HG03460 (cell line): ENCODE measurements at regions not wholly inside any gene's neighbourhood (a gene's known extent, or its start where the extent isn't known, plus 50 kb on each side); places are given as distances from the start of the nearest gene placed in this dataset.
"Not testable (repeated sequence)": the region's sequence is repeated elsewhere in the genome, so short reads cannot be mapped to it uniquely, and the experiment has no call there.

Source experiments
- ATAC-seq: cut with Tn5 transposase; IDR thresholded peaks from one replicate; pipeline ENCODE4 v1.9.1; 2021; ENCODE audit not compliant: unreplicated experiment

DNA sequence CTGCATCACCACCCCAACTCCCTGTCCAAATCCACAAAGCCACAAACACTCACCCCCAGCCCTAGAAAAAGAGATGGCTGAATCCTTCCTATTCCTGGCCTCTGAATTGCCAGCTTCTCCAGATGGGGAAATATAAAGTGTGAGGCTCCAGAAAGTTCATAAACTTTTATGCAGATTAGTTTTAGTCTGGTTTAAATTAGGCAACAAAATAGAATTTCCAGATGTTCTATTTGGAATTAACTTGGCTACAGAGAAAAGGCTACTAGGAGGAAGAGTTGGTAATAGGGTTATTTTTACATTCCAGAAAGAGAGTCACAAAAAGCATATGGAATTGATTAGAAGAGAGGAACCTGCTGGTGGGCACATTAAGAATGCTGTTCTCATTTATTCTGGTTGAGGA, 56.0 kb downstream of the EN1 start:
- no peak for ATAC-seq

DNA sequence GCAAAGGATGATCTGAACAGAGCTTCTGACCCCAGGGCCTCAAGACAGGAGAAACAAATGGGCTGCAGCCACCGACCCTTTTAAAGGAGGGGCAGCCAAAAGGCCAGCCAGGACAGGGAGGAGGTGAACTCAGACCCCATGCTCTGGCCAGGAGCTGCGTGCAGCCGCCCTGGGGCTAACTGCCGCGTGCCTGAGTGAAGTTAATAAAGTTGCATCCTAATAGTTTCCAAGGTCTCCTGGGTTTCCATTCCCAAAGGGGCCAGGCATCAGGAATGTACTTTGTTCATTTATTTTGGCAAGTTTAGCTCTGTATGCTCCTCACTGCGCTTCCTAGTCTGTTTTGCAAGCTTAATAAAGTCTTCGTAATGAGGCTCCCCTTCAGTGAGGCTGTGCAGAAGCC, 60.7 kb downstream of the EN1 start:
- ATAC-seq, result no peak

DNA sequence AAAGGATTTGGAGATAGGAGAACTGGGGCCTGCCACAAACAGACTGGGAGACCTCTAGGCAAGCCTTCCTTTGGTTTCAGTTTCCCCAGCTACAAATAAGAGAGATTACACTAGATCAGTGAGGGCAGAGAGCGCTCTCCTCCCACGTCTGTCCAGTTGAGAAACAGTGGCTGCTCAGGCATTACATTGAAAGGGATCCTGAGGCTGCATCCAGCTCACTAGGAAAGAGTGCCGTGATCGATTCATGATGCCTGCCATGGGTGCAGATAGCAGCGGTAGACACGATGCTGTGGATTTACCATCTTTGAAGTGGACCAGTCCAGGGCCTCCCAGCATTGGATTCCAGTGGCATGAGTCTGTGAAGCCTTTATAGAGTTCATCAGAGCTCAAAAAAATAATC, 62.6 kb downstream of the EN1 start:
- no peak for ATAC-seq

DNA sequence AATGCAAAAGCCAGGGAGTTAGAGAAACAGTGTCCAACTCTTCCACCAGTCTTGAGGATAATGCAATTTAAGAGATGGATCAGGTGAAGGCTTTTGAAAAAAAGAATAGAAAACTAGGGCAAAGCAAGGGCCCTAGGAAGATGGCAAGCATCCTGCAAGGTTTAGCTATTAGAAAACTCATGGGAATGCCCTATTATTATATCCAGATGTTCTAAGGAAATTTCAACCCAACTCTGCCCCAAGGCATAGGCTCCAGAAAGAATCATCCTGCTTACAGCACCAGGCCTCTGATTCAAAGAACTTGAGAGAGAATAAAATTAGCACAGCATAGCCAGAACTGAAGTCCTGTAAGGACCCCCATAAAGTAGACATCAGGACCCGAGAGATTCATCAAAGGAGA, 68.1 kb downstream of the EN1 start:
- no peak for ATAC-seq

DNA sequence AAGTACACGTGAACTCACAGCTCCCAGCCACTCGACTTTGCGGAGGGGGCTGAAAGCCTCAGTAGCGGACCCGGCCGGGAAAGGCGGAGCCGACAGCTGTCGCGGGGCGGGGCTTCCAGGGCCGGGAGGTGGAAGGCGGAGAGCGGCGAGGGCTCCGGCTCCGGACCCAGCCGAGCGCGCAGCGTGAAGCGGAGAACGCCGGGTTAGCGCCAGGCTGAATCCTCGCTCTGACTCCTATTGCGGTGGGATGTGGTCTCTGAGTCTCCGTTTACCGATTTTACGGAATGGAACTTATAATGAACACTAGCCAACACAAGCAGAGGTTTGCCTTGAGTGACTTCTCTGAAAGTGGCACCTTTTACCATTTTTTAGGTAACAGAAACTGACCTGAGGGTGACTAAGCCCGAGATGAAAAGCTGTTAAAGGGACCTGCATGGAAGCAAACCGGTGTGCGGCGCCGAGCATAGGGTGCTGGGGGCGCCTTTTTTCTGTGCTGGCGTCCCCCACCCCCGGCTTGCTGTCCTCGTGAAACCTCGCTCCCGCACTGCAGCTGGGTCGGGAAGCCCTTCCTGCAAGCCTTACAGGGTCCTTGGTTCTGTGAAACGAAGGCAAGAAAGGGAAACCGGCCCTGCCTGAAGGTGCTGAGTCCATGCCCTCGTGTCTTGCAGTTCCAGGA, 72.9 kb downstream of the EN1 start:
- no peak for ATAC-seq

DNA sequence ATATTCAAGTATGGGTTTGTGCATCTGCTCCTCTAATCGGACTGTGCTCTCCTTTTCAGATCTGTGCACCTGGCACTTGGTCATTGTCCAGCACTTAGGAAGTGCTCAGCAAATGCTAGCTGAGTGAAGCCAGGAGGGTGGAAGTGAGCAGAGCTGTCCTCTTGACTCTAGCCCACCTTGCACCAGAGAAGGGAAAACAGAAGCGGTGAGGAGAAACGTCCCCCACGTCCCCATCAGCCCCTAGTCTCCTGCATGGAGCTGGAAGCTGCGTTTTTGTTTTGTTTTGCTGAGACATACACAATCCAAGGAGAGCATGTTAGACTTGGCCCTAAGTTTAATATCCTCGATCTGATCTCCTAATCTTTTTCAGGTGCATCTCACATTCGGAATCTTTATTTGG, 73.6 kb downstream of the EN1 start:
- no peak for ATAC-seq

DNA sequence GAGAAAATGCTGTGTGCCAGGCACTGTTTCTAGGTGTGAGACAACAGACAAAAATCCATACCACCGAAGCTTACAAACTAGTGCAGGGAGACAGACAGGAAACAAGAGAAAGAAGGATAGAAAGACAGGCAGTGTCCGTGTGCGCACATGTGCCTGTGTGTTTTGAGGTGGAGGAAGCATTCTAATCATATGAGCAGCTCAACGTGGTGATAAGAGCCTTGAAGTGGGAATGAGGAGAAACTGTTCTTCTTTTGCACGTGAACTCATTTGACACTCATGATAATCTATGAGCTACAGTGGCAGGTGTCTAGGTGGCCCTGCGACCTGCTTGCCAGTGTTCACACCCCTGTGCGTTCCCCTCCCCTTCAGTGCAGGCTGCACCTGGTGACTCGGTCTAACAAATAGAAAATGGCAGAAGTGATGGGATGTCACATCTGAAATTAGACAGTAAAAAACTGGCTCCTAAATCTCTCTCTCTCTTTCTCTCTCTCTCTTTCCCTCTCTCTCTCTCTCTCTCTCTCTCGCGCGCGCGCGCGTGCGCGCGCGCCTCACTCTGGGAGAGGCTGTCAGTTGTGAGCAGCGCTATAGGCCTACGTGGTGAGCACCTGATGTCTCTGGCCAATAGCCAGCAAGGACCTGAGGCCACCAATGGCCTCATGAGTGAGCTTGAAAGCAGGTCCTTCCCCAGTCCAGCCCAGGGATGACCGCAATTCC, 74.8 kb downstream of the EN1 start:
- ATAC-seq, result no peak

DNA sequence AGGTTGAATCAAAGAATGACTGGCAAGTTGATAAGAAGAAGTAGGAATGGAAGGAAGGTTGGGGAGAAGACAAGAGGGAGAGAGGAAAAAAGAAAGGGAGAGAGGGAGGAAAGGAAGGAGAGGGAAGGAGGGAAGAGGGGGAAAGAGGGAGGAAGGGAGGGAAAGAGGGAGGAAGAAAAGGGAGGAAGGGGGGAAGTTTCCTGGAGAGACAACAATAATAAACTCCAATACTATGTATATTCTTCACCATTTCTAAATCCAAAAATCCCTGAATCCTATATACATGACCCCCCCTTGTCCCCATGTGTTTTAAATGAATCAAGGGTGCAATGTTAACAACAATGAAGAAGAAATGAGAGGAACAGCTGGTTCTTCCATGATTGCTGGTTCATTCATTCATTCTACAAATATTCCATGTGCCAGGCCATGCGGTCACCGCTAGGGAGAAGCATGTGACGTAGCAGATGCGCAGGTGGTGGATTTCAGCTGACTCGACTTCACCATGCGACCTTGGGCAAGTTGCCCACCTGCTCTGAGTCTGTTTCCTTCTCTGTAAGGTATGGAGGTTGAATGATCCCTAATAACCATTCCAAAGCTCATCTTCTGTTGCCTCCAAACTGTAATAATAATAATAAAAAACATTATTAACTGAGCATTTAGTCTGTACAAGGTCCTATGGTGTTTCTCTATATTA, 77.6 kb downstream of the EN1 start:
- ATAC-seq, result no peak

DNA sequence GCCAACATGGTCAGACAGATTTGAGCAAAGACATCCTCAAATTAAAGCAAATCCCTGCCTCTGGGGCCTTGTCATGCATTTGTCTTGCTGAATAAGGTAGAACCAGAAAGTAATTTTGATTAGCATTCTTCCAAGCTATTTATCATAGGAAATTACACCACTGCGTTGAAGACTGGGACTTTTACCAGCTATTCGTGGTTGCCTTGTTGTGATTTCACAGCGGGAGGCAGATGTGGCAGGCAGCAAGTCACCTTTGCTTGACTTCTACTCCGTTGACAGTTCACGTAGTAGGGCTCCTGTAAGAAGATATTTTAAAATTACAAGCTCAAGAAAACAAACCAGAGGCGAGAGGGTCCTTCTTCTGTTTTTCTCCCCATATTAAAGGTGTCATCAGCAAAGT, 80.6 kb downstream of the EN1 start:
- ATAC-seq, result no peak

DNA sequence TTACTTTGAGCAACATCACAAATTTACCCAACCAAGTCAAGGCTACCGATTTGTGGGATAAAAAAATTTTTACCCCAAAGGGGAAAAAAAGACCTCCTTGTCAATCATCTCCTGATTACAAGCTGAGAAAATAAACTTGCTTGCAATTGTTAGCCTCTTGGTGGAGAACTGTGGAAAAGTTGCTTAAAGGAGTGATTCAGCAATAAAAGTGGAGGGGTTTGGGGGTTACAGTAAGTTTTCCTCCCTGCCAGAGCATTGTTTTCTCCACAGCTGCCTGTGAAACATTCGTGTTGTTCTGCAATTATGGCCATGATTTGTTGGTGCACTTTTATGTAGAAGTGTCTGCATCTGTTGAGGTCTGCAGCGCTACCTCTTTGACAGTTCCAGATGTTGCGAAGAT, 82.6 kb downstream of the EN1 start:
- ATAC-seq, result no peak

DNA sequence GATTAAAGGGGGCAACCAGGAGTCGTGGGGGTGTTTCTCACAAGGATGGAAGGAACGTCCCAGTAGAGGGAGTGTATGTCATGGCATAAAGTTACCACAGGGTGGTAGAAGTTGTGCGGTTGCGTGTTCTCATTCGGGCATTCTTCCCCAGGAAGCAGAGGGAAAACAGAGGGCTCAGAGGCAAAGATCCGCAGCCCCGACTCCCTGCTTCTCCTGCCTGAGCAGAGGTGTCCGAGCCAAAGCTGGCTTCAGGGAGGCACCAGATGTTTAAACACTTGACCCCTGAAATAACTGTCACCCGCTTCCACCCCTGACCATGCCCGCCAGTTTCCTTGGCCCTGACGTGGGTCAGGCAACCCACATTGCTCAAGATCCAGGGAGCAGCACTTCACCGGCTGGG, 83.7 kb downstream of the EN1 start:
- ATAC-seq, result no peak

DNA sequence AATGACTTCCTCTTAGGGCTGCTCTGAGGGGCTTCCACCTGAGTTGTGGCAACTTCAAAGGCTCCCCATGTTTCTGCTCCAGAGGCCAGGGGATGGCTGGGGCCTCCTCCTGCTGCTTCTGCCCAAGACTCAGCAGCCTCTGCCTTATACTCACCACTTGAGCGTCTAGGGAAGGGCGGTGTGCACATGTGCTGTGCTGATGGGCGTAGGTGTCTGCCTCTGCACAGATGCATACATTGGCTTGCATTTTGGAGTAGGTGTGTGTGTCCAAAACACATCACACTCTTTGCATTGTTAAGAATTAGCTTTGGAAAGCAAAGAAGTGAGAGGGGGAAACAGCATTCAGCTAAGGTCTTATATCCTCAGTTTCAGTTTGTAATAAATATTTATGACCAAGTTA, 85.2 kb downstream of the EN1 start:
- no peak for ATAC-seq

DNA sequence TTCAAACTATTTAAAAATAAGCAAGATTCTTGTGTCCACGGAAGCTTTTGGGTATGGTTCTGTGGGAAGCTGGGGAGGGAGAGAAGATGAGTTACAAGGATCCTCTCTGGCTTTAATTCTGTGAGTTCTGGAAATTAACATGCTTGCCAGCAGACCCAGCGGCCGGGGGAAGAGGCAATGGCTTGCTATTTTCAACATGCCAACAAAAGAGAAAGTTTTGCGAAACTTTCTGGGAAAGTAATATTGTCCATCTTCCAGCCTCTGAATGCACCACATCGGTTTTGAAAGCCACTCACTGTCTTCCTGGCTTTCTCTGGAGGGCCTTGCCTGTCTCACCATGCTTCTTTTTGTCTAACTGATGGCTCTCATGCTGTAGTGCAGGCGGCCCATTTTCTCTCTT, 85.7 kb downstream of the EN1 start:
- ATAC-seq, result no peak

DNA sequence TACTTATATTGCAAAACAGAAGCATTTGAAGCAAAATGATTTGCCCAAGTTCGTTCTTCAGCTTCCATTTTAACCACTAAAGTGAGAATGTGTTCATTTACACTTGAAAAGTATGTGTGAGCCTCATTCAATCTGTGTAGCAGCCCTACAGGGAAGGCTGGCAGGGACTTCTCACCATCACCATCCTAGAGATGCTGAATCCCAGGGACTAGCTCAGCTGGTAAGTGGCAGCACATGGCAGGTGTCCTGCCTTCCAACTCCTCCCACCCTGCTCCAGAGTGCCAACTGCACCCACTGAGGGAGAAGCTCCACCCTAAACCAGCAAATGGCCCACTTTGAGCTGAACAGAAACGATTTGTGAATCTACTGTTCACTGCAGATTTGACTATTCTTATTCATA, 91.5 kb downstream of the EN1 start:
- ATAC-seq, result no peak

DNA sequence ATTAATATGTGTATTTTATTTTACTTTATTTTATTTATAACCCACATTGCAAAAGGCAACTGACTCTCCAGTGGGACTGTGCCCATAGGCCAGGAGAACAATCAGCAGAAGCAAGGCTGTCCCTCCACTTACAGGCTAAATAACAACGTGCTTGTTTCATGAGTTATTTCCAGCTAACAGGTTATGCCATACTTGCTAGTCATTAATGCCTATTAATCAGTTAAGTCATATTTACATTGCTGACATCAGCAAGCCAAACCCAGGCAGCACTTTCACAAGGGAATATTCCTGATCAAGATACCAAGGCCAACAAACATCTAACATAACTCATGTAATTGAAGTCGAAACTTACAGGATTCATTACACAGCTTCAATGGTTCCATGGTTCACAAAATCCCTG, 92.1 kb downstream of the EN1 start:
- no peak for ATAC-seq

DNA sequence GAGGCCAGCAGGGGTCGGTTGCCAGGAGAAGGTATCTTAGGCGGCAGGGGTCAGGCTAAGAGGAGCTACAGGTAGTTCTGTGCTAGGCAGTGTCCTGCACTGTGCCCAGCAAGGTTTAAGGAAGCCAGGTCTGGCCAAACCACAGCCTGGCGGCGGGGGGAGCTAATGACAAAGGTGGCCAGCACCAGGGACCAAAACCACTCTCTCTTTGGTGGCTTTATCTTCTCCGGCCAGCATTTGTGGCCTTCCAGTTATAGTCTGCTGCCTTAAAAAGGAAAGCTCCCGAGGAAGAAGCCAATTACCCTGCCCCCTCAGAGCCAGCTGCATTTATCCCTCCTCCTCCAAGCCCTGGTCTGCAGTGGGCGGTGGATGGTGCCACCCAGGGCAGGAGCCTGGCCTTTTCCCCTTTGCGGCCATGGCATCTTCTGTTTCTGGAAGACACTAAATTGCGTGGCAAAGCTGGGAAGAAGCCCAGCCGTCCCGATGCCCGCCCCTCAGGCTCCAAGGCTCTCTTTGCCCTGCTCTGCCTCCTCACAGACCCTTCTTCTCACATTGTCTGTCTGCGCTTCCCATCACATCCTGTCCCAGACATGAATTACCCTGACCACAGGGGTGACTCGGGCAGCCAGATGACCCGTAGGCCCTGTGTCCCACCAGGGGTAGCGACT, 94.6 kb downstream of the EN1 start:
- no peak for ATAC-seq

DNA sequence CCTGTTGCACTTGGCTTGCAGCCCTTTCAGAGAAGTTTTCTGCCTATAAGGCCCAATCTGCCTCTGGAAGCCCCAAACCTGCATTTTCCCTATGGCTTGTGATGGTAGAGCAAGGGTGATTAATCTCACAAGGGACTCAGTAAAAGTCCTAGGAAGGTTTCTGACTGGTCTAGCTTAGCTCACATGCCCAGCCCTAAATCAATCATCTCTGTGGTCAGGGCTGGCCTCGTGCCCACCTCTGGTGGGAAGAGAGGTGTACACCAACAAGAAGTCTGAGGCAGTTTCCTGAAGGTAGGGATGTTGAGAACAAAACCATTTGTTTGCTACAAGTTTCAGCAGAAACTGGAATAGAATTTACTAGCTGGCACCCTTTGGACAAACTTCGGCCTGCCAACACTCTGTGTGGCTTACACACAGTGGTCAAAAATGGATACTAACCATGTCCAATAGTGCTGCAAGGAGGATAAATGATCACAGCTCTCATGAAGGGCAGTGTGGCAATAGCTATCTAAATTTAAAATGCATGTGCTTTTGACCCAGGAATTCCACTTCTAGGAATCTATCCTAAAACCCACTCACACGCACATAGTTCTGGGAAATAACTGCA, 96.4 kb downstream of the EN1 start:
- ATAC-seq, result no peak

DNA sequence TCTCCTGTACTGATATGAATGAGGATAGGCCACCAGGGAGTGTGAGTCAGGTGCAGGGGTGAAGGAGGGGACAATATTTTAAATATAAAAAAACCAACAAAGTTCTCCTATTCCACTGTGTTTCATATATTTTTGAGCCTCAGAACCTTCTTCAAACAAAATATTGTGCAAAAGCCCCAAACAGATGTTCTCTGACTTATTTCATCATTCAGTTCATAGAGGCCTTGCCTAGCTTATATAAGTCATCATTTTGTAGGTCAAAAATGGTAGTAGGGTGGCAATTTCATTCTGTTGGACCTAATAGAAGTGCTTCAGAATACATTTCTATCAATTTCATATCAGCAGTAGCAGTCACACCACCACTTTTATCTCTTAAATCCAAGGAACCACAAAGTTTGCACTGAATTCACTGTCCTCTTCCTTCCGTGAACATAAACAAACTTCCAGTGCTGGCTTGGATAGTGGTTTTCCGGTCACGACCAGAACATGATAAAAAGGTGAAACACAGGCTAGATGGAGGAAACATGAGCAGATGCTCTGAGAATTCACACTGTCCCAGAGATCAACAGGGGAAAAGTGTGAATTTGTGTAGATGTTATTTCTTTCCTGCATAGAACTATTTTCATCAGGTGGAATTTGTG, 99.1 kb downstream of the EN1 start:
- no peak for ATAC-seq

DNA sequence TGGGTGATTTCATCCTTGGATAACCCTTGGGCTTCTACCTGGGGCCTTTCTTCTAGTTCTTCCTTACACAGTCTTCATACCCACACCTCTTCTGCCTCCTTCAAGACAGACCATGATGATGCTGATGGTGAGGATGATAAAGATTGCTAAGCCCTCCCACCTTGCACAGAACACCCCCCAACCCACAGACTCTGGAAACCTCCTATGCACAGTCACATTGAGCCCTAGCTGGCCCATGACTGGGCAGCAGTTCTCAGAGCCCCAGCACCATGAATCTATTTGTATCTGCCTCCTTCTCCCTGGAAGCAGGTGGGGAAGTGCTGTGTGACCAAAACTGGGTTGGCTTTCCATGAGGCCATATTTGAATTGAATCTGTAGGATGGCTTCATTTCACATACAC, 99.8 kb downstream of the EN1 start:
- no peak for ATAC-seq

DNA sequence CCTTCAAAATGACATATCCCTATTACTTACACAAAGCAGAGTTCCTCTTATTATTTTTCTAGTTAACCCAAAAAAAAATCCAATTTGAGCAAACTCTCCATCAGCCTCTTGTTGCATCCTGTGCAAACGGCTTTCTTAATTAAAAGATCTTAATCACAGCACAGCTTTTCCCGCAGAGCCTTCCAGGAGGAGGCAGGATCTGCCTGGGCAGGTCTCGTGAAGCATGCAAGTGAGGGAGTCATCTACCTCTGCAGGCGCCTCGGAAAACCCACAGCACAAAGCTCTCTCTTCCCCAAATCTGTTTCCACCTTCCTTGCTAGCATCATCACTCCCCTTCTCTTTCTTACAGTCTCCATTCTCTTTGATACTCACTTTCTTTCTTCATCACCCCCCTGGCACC, 100.4 kb downstream of the EN1 start:
- no peak for ATAC-seq

DNA sequence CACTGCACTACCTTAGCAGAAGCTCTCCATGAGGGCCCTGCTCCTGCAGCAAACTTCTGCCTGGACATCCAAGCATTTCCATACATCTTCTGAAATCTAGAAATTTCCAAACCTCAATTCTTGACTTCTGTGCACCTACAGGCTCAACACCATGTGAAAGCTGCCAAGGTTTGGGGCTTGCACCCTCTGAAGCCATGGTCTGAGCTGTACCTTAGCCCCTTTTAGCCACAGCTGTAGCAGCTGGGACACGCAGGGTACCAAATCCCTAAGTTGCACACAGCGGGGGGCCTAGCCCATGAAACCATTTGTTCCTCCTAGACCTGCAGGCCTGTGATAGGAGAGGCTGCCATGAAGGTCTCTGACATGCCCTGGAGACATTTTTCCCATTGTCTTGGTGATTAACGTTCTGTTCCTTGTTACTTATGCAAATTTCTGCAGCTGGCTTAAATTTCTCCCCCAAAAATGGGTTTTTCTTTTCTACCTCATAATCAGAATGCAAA, 102.7 kb downstream of the EN1 start:
- not testable (repeated sequence) for ATAC-seq
